HG02588 (cell line): ENCODE measurements at regions not wholly inside any gene's neighbourhood (a gene's known extent, or its start where the extent isn't known, plus 50 kb on each side); places are given as distances from the start of the nearest gene placed in this dataset.

Experiments used
- ATAC-seq: cut with Tn5 transposase; IDR thresholded peaks from one replicate; pipeline ENCODE4 v1.9.1; 2021; ENCODE audit warnings: mild to moderate bottlenecking, moderate library complexity; ENCODE audit not compliant: unreplicated experiment

DNA sequence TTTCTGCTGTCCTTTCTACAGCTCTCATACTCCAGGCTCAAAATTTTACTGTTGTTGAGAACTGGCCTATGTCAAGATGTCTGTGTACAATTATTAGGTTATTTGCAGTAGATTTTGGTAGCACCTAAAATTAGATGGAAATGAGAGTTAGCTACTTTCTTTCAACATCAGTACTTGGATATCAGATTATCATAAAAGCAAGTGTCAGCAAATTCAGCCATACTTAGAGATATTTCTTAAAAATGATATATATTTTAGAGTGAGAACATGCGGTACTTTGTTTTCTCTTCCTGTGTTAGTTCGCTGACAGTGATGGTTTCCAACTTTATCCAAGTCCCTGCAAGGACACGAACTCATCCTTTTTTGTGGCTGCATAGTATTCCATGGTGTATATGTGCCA is 351.8 kb upstream of the LRRC7 start:
- no peak for ATAC-seq

DNA sequence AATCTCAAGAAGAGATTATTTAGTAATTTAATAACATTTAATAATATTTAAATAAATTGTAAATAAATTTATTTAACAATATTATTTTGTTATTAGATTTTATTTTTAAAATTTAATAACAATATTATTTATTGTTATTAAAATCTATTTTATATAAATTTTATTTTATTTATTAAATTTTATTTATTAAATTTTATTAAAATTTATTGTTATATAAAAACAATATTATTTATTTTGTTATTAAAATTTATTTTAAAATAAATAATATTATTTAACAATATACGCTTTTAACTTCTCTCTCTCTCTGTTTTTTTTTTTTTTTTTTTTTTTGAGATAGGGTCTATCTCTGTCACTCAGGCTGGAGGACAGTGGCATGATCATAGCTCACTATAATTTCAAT is 347.1 kb upstream of the LRRC7 start:
- no peak for ATAC-seq

DNA sequence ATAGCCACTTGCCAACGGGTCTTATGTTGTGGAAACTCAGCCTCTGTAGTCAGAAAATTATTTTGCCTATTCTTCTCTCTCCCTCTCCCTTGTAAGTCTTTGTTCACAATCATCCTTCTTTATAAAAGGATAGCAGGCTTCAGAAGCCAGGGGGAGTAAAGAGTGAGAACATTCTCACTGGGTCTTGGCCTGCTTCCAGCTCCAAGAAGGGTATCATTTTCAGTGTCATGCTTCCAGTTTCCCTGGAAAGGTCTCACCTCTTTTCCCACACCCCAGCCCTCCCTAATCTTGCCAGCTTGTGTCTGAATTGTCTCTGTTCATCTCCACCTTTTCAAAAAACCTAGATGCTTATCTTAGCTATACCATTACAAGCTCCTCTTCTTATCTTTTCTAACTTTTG is 346.2 kb upstream of the LRRC7 start:
- ATAC-seq: no peak

DNA sequence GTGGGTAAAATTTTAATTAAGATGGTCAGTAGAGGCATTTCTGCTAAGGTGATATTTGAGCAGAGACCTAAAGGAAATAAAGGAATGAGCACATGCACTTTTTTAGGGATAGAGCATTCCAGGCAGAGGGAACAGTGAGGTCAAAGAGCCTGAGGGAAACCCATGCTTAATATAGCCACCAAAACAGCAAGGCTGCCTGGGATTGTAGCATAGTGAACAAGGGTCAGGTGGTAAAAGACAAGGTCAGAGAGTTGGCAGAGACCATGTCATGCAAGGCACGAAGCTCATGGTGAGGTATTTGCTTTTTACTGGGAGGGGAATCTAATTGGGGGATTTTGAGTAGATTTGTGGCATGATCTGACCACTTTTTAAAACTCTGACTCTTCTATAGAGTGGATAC is 344.6 kb upstream of the LRRC7 start:
- no peak for ATAC-seq

DNA sequence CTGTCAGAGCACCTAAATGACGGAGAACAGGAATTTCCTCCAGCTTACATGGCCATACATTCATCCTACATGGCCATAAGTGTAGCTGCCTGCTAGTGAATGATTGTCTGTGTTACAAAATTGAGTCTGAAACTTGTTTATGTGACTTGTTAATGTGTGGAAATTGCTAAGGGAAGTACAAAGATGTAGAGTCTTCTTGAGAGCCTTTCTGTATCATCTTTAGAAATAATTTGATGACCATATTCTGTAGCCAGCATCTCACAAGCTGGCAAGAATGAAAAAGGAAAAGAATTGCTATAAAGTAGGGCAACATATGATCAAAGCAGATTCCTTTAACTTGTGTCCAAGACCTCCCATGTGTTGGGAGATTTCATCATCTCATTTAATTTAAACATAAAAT is 339.2 kb upstream of the LRRC7 start:
- no peak for ATAC-seq

DNA sequence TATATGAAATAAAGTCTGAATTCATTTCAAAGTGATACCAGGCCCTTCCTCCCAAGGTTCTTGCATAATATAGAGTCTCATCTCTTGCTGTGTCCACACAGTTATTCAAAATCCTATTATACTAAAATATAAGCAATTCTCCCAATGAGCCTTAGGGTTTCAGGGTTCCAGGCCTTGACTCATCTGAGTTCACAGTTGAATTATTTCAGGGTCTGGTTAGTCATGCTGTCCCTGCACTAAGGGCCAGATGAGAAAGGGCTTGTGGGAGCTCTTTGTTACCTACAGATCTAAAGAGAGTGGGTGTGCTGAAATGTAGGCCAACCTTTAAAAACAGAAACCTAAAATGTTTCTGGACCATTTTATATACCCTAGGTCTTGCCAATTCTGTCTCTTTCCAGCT is 337.5 kb upstream of the LRRC7 start:
- no peak for ATAC-seq

DNA sequence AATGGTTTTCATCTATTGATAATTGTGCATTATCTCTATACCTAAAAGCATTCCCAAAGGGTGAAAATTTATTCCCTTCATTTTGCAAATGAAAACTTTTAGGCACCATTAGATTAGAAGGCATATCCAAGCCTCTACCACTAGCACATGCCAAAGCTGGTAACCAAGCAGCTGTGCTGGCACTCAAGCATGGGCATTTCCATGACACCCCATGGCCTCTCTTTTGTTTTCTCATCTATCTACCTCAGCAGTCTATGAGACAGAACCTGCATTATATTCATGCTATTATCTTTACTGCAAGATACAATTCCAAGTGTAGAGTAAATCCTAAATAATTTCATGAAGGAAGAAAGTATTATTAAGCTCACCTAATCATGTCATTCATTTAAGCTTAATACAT is 334.3 kb upstream of the LRRC7 start:
- ATAC-seq: no peak

DNA sequence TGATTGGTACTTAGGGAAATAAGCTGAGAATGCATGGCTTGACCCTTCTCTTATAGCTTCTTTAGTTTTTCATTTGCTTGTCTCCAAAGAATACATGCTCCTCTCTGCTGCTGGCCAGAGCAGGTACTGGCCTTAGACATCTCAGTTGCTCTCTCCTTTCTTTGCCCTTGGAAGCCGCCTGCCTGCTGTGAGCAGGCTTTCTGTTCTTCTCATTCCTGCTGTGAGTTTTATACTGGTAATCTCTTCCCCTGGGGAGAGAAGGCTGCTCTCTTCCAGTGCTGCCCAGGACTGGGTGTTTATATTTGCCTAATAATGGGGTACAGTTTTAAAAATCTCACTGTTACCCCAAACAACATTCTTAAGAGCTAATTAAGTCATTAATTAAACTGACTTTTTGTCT is 323.5 kb upstream of the LRRC7 start:
- no peak for ATAC-seq

DNA sequence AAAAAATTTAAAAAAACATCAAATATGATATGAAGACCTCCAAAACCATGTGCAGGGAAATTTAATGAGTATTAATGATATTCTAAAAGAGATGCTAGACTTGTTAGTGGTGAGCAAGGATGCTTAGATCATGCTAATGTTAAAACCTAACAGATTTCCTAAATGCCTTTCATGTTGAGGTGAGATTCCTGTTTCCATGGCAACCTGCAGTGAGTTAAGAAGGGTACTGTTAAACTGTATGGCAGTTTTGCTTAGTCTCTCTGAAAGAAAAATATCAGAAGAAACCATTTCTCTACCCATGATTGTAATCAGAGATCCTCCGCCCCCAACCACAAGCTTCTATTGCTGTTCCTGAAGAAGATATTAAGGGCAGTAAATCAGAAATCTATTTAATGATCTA is 321.6 kb upstream of the LRRC7 start:
- no peak for ATAC-seq

DNA sequence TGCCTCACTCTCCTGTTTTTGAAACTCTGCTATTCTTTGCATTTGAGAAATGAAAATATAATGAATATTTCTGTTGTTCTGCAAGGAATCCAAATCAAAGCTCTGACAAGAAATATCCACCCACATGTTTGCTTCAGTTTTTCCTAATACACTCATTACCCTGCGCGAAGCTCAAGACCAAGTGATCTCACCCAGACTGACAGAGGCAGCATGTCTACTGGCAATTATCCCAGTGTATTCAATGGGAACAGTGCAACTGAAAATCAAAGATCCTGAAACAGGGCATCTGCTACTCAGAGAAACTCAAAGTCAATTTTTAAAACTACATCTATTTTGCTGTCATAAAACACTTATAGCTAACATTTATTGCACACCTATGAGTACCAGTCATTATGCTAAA is 321.0 kb upstream of the LRRC7 start:
- ATAC-seq: no peak

DNA sequence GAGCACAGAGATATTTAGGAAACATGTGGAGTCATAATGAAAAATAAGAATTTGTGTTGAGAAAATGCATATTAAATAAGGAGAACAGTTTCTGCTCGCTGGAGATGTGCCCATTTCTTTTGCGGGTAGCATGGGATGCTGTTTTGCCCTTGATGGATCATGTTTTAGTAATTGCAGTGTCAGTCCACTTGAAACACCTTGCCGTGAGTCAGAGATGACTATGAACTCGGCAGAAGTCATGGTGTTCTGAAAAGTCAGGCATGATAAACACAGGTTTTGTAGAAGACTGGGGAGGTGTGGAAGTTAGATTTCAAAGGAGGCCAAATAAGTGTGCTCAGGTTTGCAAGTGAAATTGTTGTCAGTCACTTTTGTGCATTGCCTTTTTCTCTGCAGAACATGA is 315.0 kb upstream of the LRRC7 start:
- no peak for ATAC-seq

DNA sequence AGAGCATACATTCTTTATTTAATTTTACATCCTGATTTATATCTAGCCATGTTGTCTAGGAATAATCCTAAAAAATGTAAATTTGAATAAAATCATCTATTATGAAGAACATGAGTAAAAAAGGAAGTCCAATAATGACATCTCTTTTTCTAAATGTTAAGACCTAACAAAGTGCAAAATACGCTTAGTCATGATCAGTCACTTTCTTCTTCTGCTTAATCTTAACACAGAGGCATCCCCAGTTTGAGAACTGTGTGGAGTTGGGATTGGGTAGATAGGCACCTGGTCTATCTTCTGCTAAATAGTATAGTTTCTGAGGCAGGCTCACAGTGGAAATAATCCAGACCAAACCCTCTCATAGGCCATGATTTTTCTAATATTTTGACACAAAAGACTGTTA is 311.7 kb upstream of the LRRC7 start:
- no peak for ATAC-seq

DNA sequence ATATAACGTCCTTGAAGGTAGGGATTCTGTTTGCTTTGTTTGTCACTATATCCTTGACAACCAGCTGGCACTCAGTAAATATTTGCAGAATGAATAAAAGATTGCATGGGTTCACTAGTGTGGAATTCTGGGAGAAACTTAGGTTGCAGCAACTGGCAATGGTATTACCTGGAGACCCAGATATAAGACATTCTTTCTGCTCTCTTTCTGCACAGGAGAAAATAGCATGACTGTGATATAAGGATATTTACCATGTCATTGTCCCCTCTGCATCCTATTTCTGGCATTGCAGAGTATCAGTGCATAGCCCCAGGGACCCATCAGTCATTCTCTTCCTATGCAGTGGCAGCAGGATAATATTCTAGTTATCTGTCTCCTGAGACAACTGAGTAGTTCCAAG is 308.9 kb upstream of the LRRC7 start:
- ATAC-seq: no peak

DNA sequence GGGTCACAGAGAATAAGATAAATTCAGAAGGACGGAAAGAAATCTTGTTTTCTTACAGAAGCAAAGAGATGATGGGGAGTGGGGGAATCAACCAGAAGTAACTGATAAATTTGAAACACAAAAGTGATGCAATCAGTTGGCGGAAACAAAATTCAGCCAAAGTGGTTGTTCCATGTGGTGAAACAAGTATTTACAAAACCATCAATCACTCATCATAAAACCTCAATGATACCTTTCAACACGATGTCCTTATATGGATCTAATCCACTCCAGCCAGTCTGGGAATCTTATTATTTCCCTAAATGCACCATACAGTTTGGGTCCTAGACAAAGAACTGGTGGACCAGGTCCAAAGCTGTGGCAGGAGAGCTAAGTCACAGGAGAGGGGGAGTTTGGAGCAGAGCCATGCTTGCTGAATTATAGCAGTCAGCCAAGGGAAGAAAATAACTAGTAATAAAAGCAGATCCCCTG is 303.8 kb upstream of the LRRC7 start:
- no peak for ATAC-seq

DNA sequence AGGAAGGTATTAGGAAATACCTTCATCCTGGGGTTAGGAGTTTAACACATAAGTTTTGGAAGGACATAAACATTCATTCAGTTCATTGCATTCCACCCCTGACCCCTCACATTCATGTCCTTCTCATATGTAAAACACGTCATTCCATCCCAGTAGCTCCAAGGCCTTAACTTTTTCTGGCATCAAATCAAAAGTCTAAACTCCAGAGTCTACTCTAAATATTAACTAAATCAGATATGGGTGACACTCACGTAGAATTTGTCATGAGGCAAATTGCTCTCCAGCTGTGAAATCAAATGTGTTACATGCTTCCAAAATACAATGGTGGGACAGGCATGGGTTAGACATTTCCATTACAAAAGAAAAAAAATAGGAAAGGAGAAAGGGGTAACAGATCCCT is 298.2 kb upstream of the LRRC7 start:
- ATAC-seq: no peak

DNA sequence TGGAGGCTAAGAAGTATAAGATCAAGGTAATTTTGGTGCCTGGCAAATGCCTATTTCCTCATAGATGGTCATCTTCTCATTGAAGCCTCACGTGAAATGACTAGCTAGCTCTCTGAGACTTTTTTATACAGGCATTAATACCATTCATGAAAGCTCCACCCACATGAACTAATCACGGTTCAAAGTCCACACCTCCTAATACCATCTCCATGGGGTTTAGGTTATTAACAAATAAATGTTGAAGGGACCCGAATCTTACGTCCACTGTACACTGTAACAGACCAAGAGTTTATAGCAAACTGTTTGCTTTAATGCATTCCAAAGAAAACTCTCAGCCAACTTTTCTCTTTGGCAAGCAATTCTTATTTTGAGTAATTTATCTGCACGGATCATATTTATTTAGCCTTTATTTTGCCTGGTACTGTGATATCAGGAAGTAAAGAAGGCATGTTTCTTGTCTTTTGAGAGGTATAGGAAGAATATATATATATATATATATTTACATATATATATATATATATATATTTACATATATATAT is 296.1 kb upstream of the LRRC7 start:
- no peak for ATAC-seq

DNA sequence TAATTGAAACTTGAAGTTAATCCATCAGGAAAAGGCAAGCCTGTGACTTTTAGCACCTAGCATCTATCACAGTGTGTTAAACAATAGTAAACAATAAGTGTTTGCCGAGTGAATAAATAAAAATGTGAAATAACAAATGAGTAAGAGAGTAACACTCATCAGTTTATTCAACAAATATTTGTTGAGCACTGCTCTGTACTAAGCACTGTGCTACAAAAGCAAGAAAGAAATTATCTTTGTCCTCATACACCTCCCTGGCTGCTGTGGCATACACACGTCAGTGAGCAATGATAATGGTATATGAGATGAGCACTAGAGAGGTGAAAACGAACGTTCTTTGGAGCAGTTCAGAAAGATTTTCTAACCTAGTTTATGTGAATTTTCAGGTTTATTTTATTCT is 295.0 kb upstream of the LRRC7 start:
- ATAC-seq: no peak

DNA sequence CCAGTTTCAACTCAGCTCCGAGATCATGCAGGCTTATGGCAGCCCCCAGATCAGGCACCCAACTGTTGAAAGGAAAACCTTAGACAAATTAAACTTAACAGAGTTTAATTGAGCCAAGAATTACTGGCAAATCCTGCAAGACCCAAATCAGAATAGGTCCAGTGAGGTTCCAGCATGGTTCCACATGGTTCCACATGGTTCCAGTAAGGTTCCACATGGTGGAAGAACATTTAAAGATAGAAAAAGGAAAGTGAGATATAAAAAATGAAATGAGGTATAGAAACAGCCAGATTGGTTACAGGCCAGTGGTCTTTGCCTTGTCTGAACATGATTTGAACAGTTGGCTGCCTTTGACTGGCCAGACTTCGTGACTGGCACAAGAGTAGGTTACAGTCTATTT is 288.8 kb upstream of the LRRC7 start:
- no peak for ATAC-seq

DNA sequence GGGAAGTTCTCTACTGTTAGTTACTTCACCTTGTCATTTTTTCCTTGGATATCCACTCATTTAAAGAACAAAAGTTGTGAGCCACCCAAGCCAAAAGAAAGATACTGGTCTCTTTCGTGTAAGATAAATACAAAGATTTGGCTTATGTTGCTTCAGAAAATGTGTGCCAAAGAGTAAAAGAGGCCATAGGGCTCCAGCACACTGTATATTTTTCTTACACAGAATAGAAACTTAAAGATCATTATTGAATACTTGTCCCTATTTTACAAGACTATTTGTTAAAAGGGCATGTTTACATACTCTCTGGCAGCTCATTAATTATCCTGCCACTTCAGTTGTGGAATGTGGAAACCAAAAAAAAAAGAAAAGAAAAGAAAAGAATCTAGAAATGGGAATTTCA is 284.2 kb upstream of the LRRC7 start:
- ATAC-seq: no peak

DNA sequence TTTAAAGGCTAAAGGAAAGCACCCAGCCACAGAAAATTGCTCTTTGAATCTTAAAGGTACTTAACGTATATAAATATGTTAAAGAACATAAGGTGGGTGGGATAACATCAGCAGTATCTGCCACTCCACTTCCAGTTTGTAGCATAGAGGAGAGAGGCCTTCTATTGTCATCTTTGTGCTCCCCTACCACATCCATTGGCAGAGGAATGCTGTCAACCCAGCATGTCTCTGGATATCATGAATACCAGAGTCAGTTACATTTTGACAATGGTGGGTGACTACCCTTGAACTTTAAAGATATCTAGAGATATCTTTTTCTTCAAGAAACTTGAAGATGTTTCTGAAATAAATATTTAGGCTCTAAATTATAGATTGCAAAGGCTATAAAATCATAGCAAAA is 283.2 kb upstream of the LRRC7 start:
- ATAC-seq: no peak

DNA sequence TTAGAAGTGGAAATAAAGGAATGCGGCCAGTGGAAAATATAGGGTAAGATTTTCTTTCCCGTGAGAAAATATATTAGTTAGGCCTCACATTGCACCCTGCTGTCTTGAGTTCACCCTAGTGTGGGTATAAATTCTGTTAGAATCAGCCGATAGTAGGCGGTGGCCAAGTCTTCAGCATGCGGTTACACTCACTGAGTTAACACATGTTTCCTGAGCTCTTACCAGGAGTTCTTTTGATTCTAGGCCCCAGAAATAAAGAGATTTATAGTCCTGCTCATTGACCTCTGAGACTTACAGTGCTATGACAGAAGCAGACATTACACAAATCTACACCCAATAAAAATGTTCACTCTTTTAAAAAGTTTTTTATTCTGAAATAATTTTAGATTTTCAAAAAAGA is 279.3 kb upstream of the LRRC7 start:
- no peak for ATAC-seq

DNA sequence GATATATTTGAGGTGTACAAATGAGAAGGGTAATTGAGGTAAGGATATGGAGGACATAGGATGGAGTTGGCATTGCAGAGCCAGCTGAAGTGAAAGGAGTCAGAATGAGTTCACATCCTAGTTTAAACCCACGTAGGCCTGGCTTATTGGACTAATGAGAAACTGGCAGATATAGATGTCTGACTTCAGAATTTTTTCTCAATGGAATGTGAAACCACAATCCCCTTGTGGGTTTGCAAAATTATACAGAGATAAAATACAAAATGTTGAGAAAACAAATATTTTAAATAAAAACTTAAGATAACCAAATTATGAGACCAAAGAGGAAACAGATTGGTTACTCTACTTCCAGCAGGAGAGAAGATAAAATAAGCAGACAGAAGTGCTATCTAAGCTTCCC is 277.4 kb upstream of the LRRC7 start:
- no peak for ATAC-seq

DNA sequence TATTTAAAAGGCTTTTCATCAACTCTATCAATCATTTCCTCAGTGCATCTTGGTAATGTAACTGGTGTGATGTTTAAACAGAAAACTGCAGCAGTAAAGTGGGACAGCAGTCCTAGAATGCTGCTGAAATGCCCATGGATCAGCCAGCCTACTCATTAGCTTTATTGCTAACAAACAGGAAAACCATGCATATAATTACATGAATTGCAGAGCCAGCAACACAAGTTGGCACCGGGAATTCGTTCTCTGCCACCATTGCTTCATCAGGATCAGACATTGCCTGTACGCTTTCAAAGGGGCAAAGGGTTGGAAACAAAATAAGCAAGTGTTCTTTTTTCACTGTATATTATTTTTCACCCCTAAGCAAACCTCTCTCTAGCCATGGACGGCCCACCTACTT is 276.2 kb upstream of the LRRC7 start:
- no peak for ATAC-seq

DNA sequence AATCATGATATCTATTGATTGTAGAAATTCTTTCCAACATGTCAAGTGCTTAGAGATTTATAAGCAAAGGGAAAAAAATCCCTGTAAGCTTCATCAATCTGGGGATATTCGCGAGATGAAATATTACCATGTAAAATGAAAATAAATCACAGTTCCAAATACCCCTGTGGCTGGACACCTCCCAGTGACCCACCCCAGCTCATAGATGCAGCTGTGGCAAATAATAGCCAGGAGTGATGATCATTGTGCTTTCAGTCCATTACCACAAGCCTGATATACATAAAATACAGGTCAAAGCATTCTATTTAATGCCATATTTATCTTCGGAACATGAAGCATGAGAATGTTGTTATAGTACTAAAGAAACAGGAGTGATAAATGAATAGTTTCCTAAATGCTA is 274.9 kb upstream of the LRRC7 start:
- no peak for ATAC-seq
